ENCODE measurements at regions not wholly inside any gene's neighbourhood (a gene's known extent, or its start where the extent isn't known, plus 50 kb on each side); places are given as distances from the start of the nearest gene placed in this dataset.

DNA sequence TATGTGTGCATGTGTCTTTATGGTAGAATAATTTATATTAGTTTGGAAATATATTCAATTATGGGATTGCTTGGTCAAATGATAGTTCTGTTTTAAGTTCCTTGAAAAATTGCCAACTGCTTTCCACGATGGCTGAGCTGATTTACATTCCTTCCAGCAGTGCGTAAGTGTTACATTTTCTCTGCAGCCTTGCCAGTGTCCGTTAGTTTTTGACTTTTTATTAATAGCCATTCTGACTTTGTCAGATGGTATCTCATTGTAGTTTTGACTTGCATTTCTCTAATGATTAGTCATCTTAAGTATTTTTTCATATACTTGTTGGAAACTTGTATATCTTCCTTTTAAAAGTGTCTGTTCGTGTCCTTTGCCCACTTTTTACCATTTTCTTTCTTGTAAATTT lies 434.2 kb upstream of the POT1 start:
- H3K9ac ChIP-seq (ENCODE audit: insufficient read depth, low read length): no peak overlapping the region
- H3K36me3 ChIP-seq (ENCODE audit: control insufficient read depth, insufficient read depth, low read length): no peaks in the 10 kb centered on the region
- H3K9me3 ChIP-seq (ENCODE audit: control insufficient read depth, insufficient read depth, low read depth, low read length): no peaks in the 10 kb centered on the region
- peak; percentile 4 to 39 for DNase-seq (ENCODE audit: low read depth in 2 of 2)
- no peak overlapping the region for H3K4me3 ChIP-seq (replicated peaks in 1 of 4; ENCODE audit: control extremely low read depth in 1 of 4, insufficient read depth in 1 of 4, low read depth in 3 of 4, low read length in 4 of 4)
- no peak for TF ChIP-seq EZH2 (IDR thresholded peaks at IDR 0.05; ENCODE audit: low read length, missing control alignments)
- TF ChIP-seq, protein P1, sequence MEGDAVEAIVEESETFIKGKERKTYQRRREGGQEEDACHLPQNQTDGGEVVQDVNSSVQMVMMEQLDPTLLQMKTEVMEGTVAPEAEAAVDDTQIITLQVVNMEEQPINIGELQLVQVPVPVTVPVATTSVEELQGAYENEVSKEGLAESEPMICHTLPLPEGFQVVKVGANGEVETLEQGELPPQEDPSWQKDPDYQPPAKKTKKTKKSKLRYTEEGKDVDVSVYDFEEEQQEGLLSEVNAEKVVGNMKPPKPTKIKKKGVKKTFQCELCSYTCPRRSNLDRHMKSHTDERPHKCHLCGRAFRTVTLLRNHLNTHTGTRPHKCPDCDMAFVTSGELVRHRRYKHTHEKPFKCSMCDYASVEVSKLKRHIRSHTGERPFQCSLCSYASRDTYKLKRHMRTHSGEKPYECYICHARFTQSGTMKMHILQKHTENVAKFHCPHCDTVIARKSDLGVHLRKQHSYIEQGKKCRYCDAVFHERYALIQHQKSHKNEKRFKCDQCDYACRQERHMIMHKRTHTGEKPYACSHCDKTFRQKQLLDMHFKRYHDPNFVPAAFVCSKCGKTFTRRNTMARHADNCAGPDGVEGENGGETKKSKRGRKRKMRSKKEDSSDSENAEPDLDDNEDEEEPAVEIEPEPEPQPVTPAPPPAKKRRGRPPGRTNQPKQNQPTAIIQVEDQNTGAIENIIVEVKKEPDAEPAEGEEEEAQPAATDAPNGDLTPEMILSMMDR (conservative IDR thresholded peaks at IDR 0.05 in 1 of 2, IDR thresholded peaks at IDR 0.05 in 1 of 2; ENCODE audit: low read depth in 1 of 2, low read length in 2 of 2): no peak
- no peaks in the 10 kb centered on the region for H3K4me1 ChIP-seq (ENCODE audit: control insufficient read depth, extremely low read depth, insufficient read depth, low read length)
- H3K27me3 ChIP-seq (ENCODE audit: control insufficient read depth, insufficient read depth, low read length): no peaks in the 10 kb centered on the region
- no peak overlapping the region for H2AFZ ChIP-seq (ENCODE audit: low read length)
- H3K79me2 ChIP-seq (ENCODE audit: control insufficient read depth, insufficient read depth, low read length): no peaks in the 10 kb centered on the region
- no peaks in the 10 kb centered on the region for H4K20me1 ChIP-seq (ENCODE audit: control insufficient read depth, extremely low read depth, insufficient read depth, low read length)
- H3K27ac ChIP-seq (ENCODE audit: insufficient read depth, low read length): no peak overlapping the region
- no peak overlapping the region for H3K4me2 ChIP-seq (ENCODE audit: extremely low read depth, insufficient read depth, low read length)

DNA sequence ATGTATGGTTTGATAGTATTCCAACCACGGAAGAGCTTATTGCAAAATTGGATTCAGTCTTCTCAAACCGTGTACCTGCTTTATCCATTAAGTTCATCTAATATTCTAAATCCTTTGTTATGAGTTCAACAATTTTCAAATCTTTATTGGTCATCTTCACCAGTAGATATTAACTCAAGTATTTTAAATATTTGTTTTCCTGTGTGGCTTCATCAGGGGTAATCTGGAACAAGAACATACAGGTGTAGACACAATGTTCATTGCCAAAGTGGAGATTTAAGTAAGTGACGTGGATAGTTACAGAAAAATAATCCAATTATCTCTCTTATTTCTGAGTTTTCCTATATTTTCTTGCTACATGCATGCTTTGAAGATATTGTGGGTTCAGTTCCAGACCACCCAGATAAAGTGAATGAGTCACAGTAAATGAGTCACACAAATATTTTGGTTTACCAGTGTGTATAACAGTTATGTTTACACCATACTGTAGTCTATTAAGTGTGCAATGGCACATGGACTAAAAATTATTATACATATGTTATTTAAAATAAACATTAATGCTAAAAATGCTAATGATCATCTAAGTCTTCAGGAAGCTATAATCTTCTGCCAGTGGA lies 429.0 kb upstream of the POT1 start:
- TF ChIP-seq, protein P1 (conservative IDR thresholded peaks at IDR 0.05 in 1 of 2, IDR thresholded peaks at IDR 0.05 in 1 of 2; ENCODE audit: low read depth in 1 of 2, low read length in 2 of 2): no peak
- TF ChIP-seq EZH2 (IDR thresholded peaks at IDR 0.05; ENCODE audit: low read length, missing control alignments): no peak
- DNase-seq (ENCODE audit: low read depth in 2 of 2): peak; percentile 0 to 2
- Histone ChIP-seq H3K4me1 (ENCODE audit: control insufficient read depth, extremely low read depth, insufficient read depth, low read length) (no peaks in the 10 kb centered on the region), H3K9me3 (ENCODE audit: control insufficient read depth, insufficient read depth, low read depth, low read length) (no peaks in the 10 kb centered on the region), H3K27ac (ENCODE audit: insufficient read depth, low read length) (no peak overlapping the region), H4K20me1 (ENCODE audit: control insufficient read depth, extremely low read depth, insufficient read depth, low read length) (no peaks in the 10 kb centered on the region), H3K4me3 (replicated peaks in 1 of 4; ENCODE audit: control extremely low read depth in 1 of 4, insufficient read depth in 1 of 4, low read depth in 3 of 4, low read length in 4 of 4) (no peak overlapping the region), H3K36me3 (ENCODE audit: control insufficient read depth, insufficient read depth, low read length) (no peaks in the 10 kb centered on the region), H3K27me3 (ENCODE audit: control insufficient read depth, insufficient read depth, low read length) (no peaks in the 10 kb centered on the region), H3K9ac (ENCODE audit: insufficient read depth, low read length) (no peak overlapping the region), H3K4me2 (ENCODE audit: extremely low read depth, insufficient read depth, low read length) (no peak overlapping the region), H2AFZ (ENCODE audit: low read length) (no peak overlapping the region), H3K79me2 (ENCODE audit: control insufficient read depth, insufficient read depth, low read length) (no peaks in the 10 kb centered on the region)

DNA sequence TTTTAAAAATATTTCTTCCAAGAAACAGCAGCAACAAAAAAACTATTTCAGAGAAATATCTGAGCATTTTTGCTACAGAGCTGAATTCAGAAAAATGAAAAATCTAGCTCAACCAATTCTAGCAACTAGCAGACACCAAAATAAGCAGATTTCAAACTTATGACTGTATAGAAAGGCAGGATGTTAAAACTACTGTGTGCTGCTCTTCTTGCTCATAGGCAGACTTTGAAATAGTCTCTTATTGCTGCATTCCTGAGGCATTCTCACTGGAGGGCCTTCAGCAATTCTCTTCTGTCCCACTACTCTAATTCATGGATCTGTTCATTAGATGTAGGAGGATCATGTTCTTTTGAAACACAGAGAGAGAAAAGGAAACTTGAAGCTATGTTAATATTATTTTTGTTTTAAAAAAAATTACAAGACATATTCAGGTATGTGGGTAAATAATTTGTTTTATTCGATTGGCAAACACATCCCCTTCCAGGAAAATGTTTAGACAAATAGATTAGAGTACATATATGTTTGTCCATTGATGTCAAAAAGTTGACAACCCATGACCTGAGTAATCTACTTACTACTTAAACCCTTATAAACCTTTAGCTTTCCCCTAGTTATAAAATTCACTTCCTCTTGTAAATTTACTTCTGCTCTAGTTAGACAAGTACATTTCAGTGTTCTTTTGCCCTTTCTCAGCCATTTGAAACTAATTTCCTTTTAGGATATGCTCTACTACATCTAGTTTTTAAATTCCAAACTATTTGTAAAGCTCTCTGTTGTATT lies 428.2 kb upstream of the POT1 start:
- no peak overlapping the region for H3K4me2 ChIP-seq (ENCODE audit: extremely low read depth, insufficient read depth, low read length)
- TF ChIP-seq EZH2 (IDR thresholded peaks at IDR 0.05; ENCODE audit: low read length, missing control alignments): no peak
- TF ChIP-seq, protein P1 (conservative IDR thresholded peaks at IDR 0.05 in 1 of 2, IDR thresholded peaks at IDR 0.05 in 1 of 2; ENCODE audit: low read depth in 1 of 2, low read length in 2 of 2): no peak
- H3K79me2 ChIP-seq (ENCODE audit: control insufficient read depth, insufficient read depth, low read length): no peaks in the 10 kb centered on the region
- H3K4me1 ChIP-seq (ENCODE audit: control insufficient read depth, extremely low read depth, insufficient read depth, low read length): no peaks in the 10 kb centered on the region
- H3K36me3 ChIP-seq (ENCODE audit: control insufficient read depth, insufficient read depth, low read length): no peaks in the 10 kb centered on the region
- H2AFZ ChIP-seq (ENCODE audit: low read length): no peak overlapping the region
- H3K9me3 ChIP-seq (ENCODE audit: control insufficient read depth, insufficient read depth, low read depth, low read length): no peaks in the 10 kb centered on the region
- no peaks in the 10 kb centered on the region for H3K27me3 ChIP-seq (ENCODE audit: control insufficient read depth, insufficient read depth, low read length)
- H4K20me1 ChIP-seq (ENCODE audit: control insufficient read depth, extremely low read depth, insufficient read depth, low read length): no peaks in the 10 kb centered on the region
- no peak overlapping the region for H3K9ac ChIP-seq (ENCODE audit: insufficient read depth, low read length)
- H3K4me3 ChIP-seq (replicated peaks in 1 of 4; ENCODE audit: control extremely low read depth in 1 of 4, insufficient read depth in 1 of 4, low read depth in 3 of 4, low read length in 4 of 4): no peak overlapping the region
- DNase-seq (ENCODE audit: low read depth in 2 of 2): peak in 1 of 2 donors; percentile 3
- no peak overlapping the region for H3K27ac ChIP-seq (ENCODE audit: insufficient read depth, low read length)

All from fibroblast of lung (primary cell).